Chondrocyte (in vitro differentiated cells): ENCODE measurements at regions not wholly inside any gene's neighbourhood (a gene's known extent, or its start where the extent isn't known, plus 50 kb on each side); places are given as distances from the start of the nearest gene placed in this dataset.

Experiments used
- DNase-seq: peaks from one replicate; pipeline ENCODE4 v3.0.0; 2021; ENCODE audit warnings: mixed read lengths, low spot score
- H3K27ac Mint-ChIP-seq: one replicate; pipeline ENCODE4 v1.8.0; 2021; ENCODE audit warnings: mild to moderate bottlenecking, moderate library complexity, mixed read lengths; ENCODE audit not compliant: unreplicated experiment
- H3K27me3 Mint-ChIP-seq: 2 replicates; pipeline ENCODE4 v1.8.0; 2021; ENCODE audit warnings: low read depth, mixed read lengths
- H3K36me3 Mint-ChIP-seq: 2 replicates; pipeline ENCODE4 v1.8.0; 2021; ENCODE audit warnings: low read depth, mixed read lengths
- H3K4me1 Mint-ChIP-seq: 2 replicates; pipeline ENCODE4 v1.8.0; 2021; ENCODE audit warnings: low read depth, mild to moderate bottlenecking, mixed read lengths
- H3K4me3 Mint-ChIP-seq: one replicate; pipeline ENCODE4 v1.8.0; 2021; ENCODE audit warnings: mild to moderate bottlenecking, moderate library complexity, mixed read lengths; ENCODE audit not compliant: unreplicated experiment
- H3K9me3 Mint-ChIP-seq: 2 replicates; pipeline ENCODE4 v1.8.0; 2021; ENCODE audit warnings: low read depth, mixed read lengths
- TF ChIP-seq, protein P1 (sequence below): fragments of 200-600 bp; sonication (generic); IDR thresholded peaks from 2 replicates; pipeline ENCODE4 v1.5.0; 2021; ENCODE audit warnings: antibody characterized with exemption, mild to moderate bottlenecking, moderate library complexity

DNA sequence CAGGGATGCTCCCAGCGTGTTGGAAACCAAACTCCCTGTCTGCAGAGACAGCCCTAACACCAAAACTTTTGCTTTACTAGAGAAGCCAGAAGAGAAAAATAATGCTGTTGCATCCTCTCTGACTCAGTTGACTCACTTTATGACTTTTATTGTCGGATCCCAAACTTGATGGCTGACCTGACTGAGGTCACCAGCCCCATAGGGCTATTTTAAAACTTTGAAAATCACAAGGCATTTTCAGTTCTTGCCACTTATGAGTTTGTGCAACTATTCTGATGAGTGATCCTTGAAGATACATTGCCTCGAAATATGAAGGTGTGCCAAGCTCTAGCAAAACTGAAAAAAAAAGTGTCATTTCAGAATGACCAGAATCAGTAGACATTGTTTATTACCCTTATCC, 320.2 kb downstream of the DLEU7 start:
- H3K27ac Mint-ChIP-seq: no peak overlapping the region
- TF ChIP-seq, protein P1, sequence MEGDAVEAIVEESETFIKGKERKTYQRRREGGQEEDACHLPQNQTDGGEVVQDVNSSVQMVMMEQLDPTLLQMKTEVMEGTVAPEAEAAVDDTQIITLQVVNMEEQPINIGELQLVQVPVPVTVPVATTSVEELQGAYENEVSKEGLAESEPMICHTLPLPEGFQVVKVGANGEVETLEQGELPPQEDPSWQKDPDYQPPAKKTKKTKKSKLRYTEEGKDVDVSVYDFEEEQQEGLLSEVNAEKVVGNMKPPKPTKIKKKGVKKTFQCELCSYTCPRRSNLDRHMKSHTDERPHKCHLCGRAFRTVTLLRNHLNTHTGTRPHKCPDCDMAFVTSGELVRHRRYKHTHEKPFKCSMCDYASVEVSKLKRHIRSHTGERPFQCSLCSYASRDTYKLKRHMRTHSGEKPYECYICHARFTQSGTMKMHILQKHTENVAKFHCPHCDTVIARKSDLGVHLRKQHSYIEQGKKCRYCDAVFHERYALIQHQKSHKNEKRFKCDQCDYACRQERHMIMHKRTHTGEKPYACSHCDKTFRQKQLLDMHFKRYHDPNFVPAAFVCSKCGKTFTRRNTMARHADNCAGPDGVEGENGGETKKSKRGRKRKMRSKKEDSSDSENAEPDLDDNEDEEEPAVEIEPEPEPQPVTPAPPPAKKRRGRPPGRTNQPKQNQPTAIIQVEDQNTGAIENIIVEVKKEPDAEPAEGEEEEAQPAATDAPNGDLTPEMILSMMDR: no peak
- H3K4me3 Mint-ChIP-seq: no peak overlapping the region
- H3K27me3 Mint-ChIP-seq: no peaks in the 10 kb centered on the region
- no peaks in the 10 kb centered on the region for H3K9me3 Mint-ChIP-seq
- peaks cover 51% of the 10 kb centered on the region for H3K4me1 Mint-ChIP-seq
- no peaks in the 10 kb centered on the region for H3K36me3 Mint-ChIP-seq
- no peak for DNase-seq

DNA sequence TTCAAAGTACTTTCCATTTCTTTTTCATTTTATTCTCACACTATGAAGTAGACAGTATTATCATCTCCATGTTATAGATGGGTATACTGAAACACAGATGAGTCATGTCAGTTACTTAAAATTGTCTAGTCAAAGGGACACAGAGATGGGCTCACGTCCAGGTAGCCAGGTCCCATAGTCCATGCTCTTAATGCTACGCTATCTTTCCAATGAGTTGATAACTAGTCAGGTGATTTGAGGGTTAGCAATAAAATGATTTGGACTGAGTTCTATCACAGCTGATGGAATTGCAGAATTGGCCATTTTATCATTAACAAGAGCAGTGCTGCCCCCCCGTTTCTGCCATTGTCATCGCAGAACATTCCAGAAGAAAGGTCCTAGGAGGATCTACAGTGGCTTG, 318.9 kb downstream of the DLEU7 start:
- no peaks in the 10 kb centered on the region for H3K9me3 Mint-ChIP-seq
- H3K36me3 Mint-ChIP-seq: no peaks in the 10 kb centered on the region

DNA sequence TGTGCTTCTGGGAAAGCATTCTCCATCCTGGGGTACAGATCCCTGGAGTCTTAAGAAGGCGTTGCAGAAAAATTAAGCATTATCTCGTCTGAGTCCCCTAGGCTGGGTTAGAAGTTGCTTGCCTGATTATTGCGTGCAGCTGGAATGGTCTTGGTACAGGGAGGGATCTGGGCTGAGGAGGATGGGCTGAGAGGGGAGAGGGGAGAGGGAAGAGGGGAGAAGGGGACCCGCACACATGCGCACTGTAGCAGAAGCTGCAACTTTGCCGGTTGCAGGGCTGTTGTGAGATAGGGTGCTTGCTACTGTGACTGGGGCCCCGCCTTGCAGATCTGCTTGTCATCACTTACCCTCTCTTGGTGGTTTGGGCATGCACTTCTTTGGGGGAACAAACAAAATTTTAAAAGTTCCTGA, 316.8 kb downstream of the DLEU7 start:
- DNase-seq: no peak
- Mint-ChIP-seq H3K27me3 (no peaks in the 10 kb centered on the region), H3K4me3 (no peak overlapping the region), H3K4me1 (peaks cover 55% of the 10 kb centered on the region), H3K27ac (peak overlapping the region; percentile 57), H3K9me3 (no peaks in the 10 kb centered on the region), H3K36me3 (no peaks in the 10 kb centered on the region)
- TF ChIP-seq, protein P1: no peak

More for the DNA sequence above, 318.9 kb downstream of the DLEU7 start:
- Mint-ChIP-seq H3K27me3 (no peaks in the 10 kb centered on the region), H3K4me1 (peaks cover 54% of the 10 kb centered on the region), H3K4me3 (no peak overlapping the region), H3K27ac (no peak overlapping the region)
- DNase-seq: no peak
- TF ChIP-seq, protein P1: no peak

DNA sequence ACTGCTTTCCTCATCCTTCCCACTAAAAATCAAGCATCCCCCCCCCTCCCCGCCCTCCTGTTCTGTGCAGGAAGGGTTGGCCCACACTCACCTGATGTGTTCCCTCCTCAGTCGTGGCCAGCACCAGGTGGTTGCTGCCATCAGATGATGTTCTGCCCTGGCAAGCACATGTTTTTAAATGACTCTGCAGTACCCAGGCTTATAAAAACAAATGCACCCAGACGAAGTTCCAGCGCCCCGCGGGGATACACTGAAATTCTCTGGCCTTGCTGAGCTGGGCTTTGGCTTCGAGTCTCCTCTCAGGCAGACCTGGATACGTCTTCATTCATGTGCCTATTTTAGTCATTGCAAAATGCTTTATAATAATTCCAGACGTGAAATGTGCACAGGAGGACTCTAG, 316.3 kb downstream of the DLEU7 start:
- peak overlapping the region; percentile 57 for H3K27ac Mint-ChIP-seq
- TF ChIP-seq, protein P1: no peak

DNA sequence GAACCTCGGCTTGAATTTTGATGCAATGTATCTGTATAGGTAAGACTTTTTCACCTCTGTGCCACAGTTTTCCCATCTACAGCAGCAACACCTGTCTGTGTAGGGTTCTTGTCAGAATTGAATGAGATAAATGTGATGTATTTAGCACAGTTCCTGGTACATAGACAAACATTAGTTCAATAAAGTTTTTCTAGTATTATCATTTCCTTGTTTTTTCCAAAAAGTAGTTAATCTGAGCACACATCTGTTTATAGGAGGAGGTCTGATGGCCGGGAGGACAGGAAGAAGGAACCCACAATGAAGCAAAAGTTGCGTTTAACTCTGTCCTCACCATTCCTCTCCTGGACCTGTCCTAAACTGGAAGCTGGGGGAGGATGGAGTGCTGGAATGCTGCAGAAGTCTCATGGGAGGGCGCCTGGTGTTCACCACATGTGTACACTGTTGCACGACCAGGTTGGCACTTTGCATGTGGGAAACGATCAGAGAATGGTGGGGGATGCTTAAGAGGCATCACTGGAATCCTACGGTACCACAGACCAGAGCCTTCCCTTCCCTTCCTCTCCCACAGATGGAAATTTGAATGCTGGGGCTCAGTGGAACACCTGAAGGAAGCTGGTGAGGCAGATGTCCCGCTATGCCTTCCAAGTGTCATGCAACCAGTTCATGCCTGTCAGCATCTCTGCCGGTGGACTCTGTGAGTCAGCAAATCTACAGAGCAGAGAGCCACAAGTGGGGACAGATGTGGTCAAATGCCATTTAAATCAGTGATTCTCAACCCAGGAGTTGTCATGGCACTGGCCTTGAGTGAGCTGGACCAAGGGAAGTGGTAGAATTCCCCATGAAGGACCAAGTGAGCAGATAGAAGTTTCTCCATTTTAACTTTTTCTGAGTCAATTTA, 315.6 kb downstream of the DLEU7 start:
- TF ChIP-seq, protein P1: no peak
- Mint-ChIP-seq H3K36me3 (no peaks in the 10 kb centered on the region), H3K27ac (peak overlapping the region; percentile 90), H3K4me1 (peaks cover 55% of the 10 kb centered on the region), H3K27me3 (no peaks in the 10 kb centered on the region), H3K4me3 (no peak overlapping the region), H3K9me3 (no peaks in the 10 kb centered on the region)
- DNase-seq: no peak

More for the DNA sequence above, 316.3 kb downstream of the DLEU7 start:
- Mint-ChIP-seq H3K4me1 (peaks cover 55% of the 10 kb centered on the region), H3K9me3 (no peaks in the 10 kb centered on the region), H3K36me3 (no peaks in the 10 kb centered on the region), H3K27me3 (no peaks in the 10 kb centered on the region), H3K4me3 (peak overlapping the region; percentile 36)
- DNase-seq: no peak
